ENCODE measurements at regions not wholly inside any gene's neighbourhood (a gene's known extent, or its start where the extent isn't known, plus 50 kb on each side); places are given as distances from the start of the nearest gene placed in this dataset.
"Not testable (repeated sequence)": the region's sequence is repeated elsewhere in the genome, so short reads cannot be mapped to it uniquely, and the experiment has no call there.

DNA sequence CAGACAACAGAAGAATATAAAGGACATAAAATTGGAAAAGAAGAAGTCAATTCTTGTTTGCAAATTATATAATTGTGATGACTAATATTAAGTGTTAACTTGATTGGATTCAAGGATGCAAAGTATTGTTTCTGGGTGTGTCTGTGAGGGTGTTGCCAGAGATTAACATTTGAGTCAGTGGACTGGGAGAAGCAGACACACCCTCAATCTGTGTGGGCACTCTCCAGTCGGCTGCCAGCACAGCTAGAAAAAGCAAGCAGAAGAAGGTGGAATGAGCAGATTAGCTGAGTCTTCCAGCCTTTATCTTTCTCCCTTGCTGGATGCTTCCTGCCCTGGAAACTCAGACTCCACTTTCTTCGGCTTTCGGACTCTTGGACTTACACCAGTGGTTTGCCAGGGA, 51.7 kb downstream of the UBE2NL start:
- no peak for DNase-seq (ENCODE audit: low read depth)

- DNase-seq (ENCODE audit: low read depth) = no peak
Observed at GRCh38 chrX:143940119-143940518, 56.2 kb downstream of the UBE2NL start.

GRCh38 chrX:143945171-143945570, 61.3 kb downstream of the UBE2NL start:
- DNase-seq (ENCODE audit: low read depth) = no peak

- no peak for DNase-seq (ENCODE audit: low read depth)
Observed at GRCh38 chrX:143964549-143964948, 80.7 kb downstream of the UBE2NL start.

- DNase-seq (ENCODE audit: low read depth) = no peak
Observed at GRCh38 chrX:143988356-143988755, 104.5 kb downstream of the UBE2NL start.

DNA sequence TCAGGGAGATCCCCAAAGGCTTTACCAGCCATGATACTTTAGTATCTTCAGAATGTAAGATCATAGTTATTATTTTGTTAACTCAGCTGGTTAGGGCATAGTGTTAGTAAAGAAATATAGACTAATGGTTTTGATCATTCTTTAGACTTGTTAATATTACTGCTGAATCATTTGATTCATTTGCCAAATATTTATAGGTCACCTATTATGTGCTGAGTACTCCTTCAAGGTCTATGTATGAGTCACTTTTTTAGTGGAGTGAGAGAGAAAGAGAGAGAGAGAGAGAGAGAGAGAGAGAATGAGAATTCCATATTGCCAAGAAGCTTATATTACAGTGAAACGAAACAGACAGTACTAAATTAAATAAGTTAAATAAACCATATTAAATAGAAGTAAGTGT, 110.3 kb downstream of the UBE2NL start:
- DNase-seq (ENCODE audit: low read depth) = no peak

DNA sequence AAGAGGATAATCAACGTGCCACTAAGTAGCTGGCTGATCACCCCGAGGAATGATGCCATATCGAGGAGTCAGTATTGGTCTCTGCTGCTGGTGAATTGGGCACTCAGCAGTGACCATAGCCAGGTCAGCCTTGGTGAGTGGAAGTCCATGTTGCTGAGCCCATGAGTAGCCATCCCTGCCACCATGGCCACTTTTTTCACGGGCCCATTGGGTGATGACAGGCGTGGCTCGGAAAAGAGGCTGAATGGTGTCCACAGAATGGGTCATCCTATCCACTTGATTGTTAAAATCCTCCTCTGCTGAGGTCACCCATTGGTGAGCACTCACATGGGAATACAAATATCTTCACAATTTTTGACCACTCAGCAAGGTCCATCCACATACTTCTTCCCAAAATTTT, 114.4 kb downstream of the UBE2NL start:
- DNase-seq (ENCODE audit: low read depth) = no peak

DNA sequence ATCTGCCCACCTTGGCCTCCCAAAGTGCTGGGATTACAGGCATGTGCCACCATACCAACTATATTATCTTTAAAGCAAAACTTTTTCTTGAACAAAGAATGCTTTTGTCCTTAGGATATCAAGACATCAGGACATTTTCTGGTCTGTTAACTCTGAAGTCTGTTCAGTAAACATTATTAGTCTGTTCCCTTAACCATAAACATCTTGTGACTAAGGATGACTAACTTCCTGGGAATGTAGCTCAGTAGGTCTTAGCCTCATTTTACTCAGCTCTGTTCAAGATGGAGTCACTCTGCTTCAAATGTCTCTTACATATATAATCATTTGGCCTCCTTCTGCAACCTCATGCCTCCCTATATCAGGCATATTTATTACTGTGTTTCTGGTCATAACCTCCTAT, 122.9 kb downstream of the UBE2NL start:
- DNase-seq (ENCODE audit: low read depth) = peak; percentile 0

- DNase-seq (ENCODE audit: low read depth) = no peak
Observed at GRCh38 chrX:144040793-144041192, 156.9 kb downstream of the UBE2NL start.

DNA sequence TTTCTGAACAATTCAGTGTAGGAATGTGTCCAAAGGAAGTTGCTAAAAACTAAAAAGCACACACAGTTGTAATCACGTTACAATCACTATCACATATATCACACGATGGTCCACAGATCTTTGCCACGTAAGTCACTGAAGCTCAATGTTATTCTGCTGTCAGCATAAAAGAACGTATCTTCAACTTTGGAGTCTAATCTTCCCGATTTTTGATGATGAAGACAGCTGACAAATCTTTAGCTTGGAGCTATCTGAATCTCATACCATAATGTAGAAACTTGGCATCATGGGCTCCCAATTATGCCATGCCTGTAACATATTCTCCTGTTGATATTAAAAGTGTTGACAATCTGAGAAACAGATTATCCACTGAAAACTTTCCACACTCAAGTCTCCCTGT, 158.4 kb downstream of the UBE2NL start:
- DNase-seq (ENCODE audit: low read depth) = no peak

- DNase-seq (ENCODE audit: low read depth) = no peak
Observed at GRCh38 chrX:144075432-144075831, 191.6 kb downstream of the UBE2NL start.

DNA sequence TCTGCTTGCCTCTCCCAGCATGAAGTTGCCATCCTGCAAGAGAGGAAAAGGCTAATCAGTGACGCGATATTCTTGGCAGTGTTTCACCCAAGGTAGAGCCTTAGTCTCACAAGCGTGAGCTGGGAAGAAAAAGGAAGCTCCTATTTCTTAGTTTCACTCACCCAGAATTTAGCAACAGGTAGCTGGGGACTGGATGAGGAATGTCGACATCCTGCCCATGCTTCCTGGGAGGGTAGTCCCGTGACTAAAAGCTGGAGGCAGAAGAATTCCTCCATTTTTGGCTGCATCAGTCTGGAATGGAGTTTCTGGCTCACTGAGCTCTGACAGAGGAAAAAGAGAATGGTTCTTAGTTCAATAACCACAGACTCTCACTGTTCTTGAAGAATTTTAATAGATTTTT, 198.4 kb downstream of the UBE2NL start:
- DNase-seq (ENCODE audit: low read depth) = not testable (repeated sequence)

- DNase-seq (ENCODE audit: low read depth) = not testable (repeated sequence)
Observed at GRCh38 chrX:144089674-144090073, 205.8 kb downstream of the UBE2NL start.

DNA sequence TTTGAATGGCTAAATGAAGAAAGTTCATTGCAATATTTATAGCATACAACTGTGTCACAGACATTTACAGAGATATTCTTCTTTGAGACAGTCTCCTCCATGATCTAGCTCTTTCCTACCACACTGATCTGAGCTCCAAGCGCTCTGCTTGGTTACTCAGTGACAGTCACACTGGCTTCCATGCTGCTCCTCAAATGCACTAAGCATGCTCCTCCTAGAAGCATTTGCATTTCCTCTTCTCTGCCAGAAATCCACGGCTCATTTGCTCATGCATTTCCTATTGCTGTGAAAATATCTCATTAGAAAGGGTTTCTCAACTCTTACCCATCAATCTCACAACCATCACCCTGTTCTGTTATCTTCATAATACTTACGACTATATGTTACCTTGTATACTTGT, 208.2 kb downstream of the UBE2NL start:
- not testable (repeated sequence) for DNase-seq (ENCODE audit: low read depth)

DNA sequence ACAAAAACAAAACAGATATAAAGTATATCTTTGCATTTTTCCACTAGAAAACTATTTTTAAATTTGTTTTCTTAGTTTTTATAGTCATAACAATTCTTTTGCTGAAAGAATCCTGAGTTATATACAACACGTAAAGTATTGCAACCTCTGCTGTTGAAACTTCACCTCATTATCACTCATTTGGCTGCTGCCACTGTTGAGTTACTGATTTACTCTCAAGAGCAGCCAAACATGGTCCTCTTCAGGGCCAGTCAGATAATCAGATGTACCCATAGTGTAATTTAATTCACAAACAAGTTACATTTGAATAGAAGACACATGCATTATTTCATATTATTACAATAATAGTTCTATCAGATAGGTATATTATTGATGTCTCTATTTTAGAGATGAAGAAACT, 235.6 kb downstream of the UBE2NL start:
- not testable (repeated sequence) for DNase-seq (ENCODE audit: low read depth)

DNA sequence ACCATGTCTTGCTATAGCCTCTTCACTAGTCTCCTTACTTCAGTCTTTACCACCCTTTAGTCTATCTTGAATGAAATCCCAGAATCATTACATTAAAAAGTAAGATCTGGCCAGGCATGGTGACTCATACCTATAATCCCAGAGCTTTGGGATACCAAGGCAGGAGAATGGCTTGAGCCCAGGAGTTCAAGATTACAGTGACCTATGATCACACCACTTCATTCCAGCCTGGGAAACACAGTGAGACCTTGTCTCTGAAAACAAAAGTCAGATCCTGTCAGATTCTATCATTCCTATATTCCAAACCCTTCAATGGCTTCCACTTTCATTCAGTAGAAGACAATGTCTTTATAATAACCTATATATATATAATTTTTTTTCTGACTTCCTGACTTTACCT, 237.7 kb downstream of the UBE2NL start:
- not testable (repeated sequence) for DNase-seq (ENCODE audit: low read depth)

- DNase-seq (ENCODE audit: low read depth) = not testable (repeated sequence)
Observed at GRCh38 chrX:144127570-144128169, 243.8 kb downstream of the UBE2NL start.

DNA sequence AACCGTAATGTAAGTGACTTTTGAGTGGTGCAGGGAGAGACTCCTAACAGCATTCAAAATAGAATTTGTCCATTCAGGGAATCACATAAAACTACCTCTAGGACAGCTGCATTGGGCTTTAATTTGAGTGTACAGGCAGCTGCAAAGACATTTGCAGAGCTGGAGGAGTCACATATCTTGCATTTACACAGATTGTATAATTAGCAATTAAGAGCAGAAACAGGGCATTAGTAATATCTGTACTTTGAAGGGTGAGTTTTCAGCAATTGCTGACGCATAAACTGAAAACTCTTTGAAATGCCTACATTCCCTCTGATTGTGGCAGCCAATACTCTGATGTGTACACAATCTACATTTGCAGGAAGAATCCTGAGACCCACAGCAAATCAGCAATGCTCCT, 245.6 kb downstream of the UBE2NL start:
- DNase-seq (ENCODE audit: low read depth) = not testable (repeated sequence)

DNA sequence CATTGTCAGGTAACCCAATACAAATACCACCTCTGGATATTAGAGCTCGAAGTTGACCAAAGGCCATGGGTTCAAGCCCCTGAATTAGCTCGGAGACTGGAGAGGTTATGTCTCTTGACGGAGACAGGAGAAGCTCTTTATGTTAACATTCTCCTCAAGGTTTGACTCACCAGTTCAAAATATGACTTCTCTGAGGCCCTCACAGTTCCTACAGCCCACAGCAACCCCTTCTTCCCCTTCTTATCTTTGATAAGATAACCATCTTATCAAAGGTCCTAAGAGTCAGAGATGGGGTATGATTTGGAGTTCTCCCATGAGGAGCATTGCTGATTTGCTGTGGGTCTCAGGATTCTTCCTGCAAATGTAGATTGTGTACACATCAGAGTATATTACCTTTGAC, 246.6 kb downstream of the UBE2NL start:
- DNase-seq (ENCODE audit: low read depth) = not testable (repeated sequence)

GRCh38 chrX:144131080-144131479, 247.2 kb downstream of the UBE2NL start:
- DNase-seq (ENCODE audit: low read depth) = not testable (repeated sequence)

- not testable (repeated sequence) for DNase-seq (ENCODE audit: low read depth)
Observed at GRCh38 chrX:144134448-144135119, 250.7 kb downstream of the UBE2NL start.

- not testable (repeated sequence) for DNase-seq (ENCODE audit: low read depth)
Observed at GRCh38 chrX:144154474-144154873, 270.6 kb downstream of the UBE2NL start.

DNA sequence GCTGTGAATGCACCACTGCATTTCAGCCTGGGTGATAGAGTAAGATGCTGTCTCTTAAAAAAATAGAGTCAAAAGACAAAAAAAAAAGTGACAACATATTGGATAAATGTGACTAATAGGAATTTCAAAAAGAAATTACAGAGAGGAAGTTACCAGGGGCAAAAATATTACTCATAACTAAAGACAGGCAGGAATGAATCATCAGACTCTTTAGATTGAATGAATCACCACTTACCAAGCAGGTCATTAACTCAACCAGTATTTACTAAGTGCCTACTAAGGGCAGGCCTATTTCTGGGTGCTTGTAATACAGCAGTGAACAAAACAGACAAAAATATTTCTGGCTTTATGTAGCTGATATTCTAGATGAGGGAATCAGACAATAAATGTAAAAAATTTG, 301.3 kb downstream of the UBE2NL start:
- DNase-seq (ENCODE audit: low read depth) = not testable (repeated sequence)

DNA sequence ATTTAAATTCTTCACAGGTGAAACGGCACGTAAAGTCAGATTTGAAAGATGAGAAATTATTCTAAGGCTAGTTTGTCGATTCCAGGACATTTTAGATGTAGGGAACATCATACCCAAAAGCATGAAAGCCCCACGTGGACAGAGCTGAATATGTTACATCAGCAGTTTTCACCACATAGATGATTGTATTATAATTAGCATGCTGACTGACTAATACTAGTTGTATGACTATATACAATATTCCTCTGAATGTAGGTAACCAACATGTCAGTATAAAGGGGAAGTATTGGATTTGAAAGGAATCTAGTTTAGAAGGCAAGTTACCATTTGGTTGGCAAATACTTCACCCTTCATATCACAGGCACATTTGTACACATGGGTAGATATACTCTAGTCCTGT, 304.6 kb downstream of the UBE2NL start:
- not testable (repeated sequence) for DNase-seq (ENCODE audit: low read depth)
